HG02970 (cell line): ENCODE measurements at regions not wholly inside any gene's neighbourhood (a gene's known extent, or its start where the extent isn't known, plus 50 kb on each side); places are given as distances from the start of the nearest gene placed in this dataset.

ENCODE experiments used
- ATAC-seq: cut with Tn5 transposase; IDR thresholded peaks from one replicate; pipeline ENCODE4 v1.9.1; 2021; ENCODE audit warnings: mild to moderate bottlenecking, moderate library complexity, moderate number of reproducible peaks; ENCODE audit not compliant: unreplicated experiment, low FRiP score

- ATAC-seq = no peak
Measured at GRCh38 chrX:109926118-109926517, 76.8 kb upstream of the TMEM164 start.

- no peak for ATAC-seq
Measured at GRCh38 chrX:109926743-109927662, 75.9 kb upstream of the TMEM164 start.

GRCh38 chrX:109927663-109928273 is 75.1 kb upstream of the TMEM164 start:
- no peak for ATAC-seq

- ATAC-seq = no peak
Measured at GRCh38 chrX:109928596-109929335, 74.1 kb upstream of the TMEM164 start.

GRCh38 chrX:109931677-109932076 is 71.2 kb upstream of the TMEM164 start:
- ATAC-seq = no peak

- no peak for ATAC-seq
Measured at GRCh38 chrX:109934434-109934833, 68.5 kb upstream of the TMEM164 start.

GRCh38 chrX:109934935-109935334 is 68.0 kb upstream of the TMEM164 start:
- no peak for ATAC-seq

GRCh38 chrX:109936114-109936513 is 66.8 kb upstream of the TMEM164 start:
- no peak for ATAC-seq

GRCh38 chrX:109936598-109936997 is 66.3 kb upstream of the TMEM164 start:
- ATAC-seq = no peak

GRCh38 chrX:109939498-109939897 is 63.4 kb upstream of the TMEM164 start:
- no peak for ATAC-seq

- no peak for ATAC-seq
Measured at GRCh38 chrX:109940411-109940810, 62.5 kb upstream of the TMEM164 start.

GRCh38 chrX:109943092-109943739 is 59.7 kb upstream of the TMEM164 start:
- ATAC-seq = no peak

- no peak for ATAC-seq
Measured at GRCh38 chrX:109943740-109944092, 59.2 kb upstream of the TMEM164 start.

- no peak for ATAC-seq
Measured at GRCh38 chrX:109952050-109952449, 50.9 kb upstream of the TMEM164 start.

- ATAC-seq = no peak
Measured at GRCh38 chrX:109952985-109953905, 49.7 kb upstream of the TMEM164 start.
